Amniotic stem cell (primary cell): ENCODE measurements at regions not wholly inside any gene's neighbourhood (a gene's known extent, or its start where the extent isn't known, plus 50 kb on each side); places are given as distances from the start of the nearest gene placed in this dataset.
"Not testable (repeated sequence)": the region's sequence is repeated elsewhere in the genome, so short reads cannot be mapped to it uniquely, and the experiment has no call there.

Experiments used
- DNase-seq: peaks from one replicate; lab custom pipeline; 2025; lab: John Stamatoyannopoulos, UW

- not testable (repeated sequence) for DNase-seq
Observed at GRCh38 chr5:36782612-36783011, 94.0 kb upstream of the NIPBL start.

- DNase-seq: no peak
Observed at GRCh38 chr5:36786448-36787012, 90.0 kb upstream of the NIPBL start.

GRCh38 chr5:36787365-36788093 lies 89.0 kb upstream of the NIPBL start:
- no peak for DNase-seq

- no peak for DNase-seq
Observed at GRCh38 chr5:36790847-36791246, 85.7 kb upstream of the NIPBL start.

- DNase-seq: no peak
Observed at GRCh38 chr5:36792560-36793180, 83.9 kb upstream of the NIPBL start.

- DNase-seq: no peak
Observed at GRCh38 chr5:36795366-36795765, 81.2 kb upstream of the NIPBL start.

- no peak for DNase-seq
Observed at GRCh38 chr5:36796155-36796554, 80.4 kb upstream of the NIPBL start.

- no peak for DNase-seq
Observed at GRCh38 chr5:36801523-36801922, 75.0 kb upstream of the NIPBL start.

- DNase-seq: no peak
Observed at GRCh38 chr5:36802187-36802586, 74.4 kb upstream of the NIPBL start.

GRCh38 chr5:36813249-36813648 lies 63.3 kb upstream of the NIPBL start:
- not testable (repeated sequence) for DNase-seq

- no peak for DNase-seq
Observed at GRCh38 chr5:36815871-36816270, 60.7 kb upstream of the NIPBL start.

GRCh38 chr5:36820900-36821299 lies 55.7 kb upstream of the NIPBL start:
- DNase-seq: no peak

- no peak for DNase-seq
Observed at GRCh38 chr5:36826694-36827093, 49.9 kb upstream of the NIPBL start.
